ENCODE measurements at regions not wholly inside any gene's neighbourhood (a gene's known extent, or its start where the extent isn't known, plus 50 kb on each side); places are given as distances from the start of the nearest gene placed in this dataset.
A peak's percentile ranks its signal among the peaks of the same experiment; 100 is the strongest.
"Not testable (repeated sequence)": the region's sequence is repeated elsewhere in the genome, so short reads cannot be mapped to it uniquely, and the experiment has no call there.

DNA sequence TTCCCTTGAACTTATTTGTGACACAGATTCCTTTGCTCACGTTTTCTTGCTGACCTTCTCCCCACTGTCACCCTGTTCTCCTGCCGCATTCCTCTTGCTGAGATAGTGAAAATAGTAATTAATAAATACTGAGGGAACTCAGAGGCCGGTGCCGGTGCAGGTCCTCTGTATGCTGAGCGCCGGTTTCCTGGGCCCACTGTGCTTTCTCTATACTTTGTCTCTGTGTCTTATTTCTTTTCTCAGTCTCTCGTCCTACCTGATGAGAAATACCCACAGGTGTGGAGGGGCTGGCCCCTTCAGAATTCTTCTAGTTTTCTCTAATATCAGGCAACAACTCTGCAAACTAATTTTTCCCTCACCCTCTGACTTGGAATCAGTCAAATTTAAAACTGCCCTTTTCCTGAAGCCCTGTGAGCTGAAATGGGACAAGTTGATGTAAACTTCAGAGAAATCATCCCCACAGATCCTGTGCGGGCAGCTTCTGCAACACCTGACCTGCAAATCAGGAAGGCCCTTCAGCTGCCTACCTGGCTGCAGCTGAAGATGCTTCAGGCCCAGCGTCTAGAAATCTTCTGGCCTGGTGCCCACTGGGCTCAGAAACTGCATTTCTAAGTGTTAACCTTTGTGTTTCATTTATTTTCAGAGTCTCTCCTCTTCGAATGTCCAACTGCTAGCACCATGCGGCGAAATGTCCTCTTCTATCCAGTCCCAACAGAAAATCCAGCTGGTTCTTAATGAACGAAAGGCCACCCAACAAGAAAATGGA lies 149.7 kb downstream of the TMEM121 start:
- DNase-seq (ENCODE audit: low read depth in 1 of 2, low spot score in 1 of 2): not testable (repeated sequence)

DNA sequence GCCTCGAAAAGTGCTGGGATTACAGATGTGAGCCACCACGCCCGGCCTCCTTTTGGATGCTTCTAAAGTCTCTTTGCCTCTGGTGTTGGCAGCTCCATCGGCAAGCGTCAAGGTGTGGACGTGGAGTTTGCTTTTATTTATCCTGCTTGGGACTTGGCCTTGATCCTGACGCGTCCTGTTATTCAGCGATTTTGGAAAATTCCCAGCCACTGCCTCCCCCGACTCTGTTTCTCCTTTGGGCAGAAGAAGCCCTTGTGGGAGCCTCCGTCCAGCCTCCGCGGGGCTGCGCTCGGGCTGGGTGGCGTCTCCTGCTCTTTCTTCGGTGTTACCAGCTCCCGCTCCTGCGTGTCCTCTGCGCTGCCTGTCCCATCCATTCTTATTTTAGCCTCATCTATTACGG lies 151.7 kb downstream of the TMEM121 start:
- not testable (repeated sequence) for DNase-seq (ENCODE audit: low read depth in 1 of 2, low spot score in 1 of 2)

GRCh38 chr14:105678996-105679958 lies 152.9 kb downstream of the TMEM121 start:
- not testable (repeated sequence) for DNase-seq (ENCODE audit: low read depth in 1 of 2, low spot score in 1 of 2)

- peak in 1 of 2 donors; percentile 35 for DNase-seq (ENCODE audit: low read depth in 1 of 2, low spot score in 1 of 2)
These were observed 153.8 kb downstream of the TMEM121 start for GRCh38 chr14:105679959-105680735.

DNA sequence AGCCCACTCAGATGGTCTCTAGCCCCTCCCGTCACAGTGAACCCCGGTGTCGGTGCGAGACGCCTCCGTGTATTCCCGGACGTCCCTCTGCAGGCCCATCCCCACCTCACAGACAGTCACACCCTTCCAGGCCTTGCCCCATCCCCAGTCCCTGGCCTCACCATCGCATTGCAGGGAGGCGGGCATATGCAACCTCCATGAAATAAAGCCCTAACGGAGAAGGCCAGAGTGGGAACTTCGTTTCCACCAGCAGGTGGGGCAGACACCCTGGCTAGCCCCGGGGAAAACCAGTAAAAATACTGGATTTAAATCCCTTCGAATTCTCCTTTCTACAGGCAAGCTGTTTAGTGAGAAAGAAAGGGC lies 154.3 kb downstream of the TMEM121 start:
- not testable (repeated sequence) for DNase-seq (ENCODE audit: low read depth in 1 of 2, low spot score in 1 of 2)

- not testable (repeated sequence) for DNase-seq (ENCODE audit: low read depth in 1 of 2, low spot score in 1 of 2)
These were observed 155.3 kb downstream of the TMEM121 start for GRCh38 chr14:105681606-105682185.

DNA sequence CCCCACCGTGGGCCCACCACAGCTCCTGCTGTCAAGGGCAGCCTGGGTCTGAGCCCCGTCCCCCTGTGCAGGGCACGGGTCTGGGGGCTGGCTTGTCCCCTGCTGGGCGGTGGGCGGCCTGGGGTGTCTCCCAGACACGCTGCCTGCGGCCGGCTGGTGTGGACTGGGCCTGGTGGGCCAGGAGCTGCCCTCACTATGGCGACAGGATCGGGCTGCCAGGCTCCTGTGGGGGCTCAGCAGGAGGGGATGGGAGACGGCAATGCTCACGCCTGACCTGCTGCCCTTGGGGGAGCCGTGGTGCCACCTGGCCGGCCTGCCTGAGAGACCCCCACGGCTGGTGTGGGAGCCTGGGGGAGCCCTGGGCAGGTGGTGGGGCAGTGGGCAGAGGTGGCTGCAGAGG lies 156.1 kb downstream of the TMEM121 start:
- DNase-seq (ENCODE audit: low read depth in 1 of 2, low spot score in 1 of 2): not testable (repeated sequence)

DNA sequence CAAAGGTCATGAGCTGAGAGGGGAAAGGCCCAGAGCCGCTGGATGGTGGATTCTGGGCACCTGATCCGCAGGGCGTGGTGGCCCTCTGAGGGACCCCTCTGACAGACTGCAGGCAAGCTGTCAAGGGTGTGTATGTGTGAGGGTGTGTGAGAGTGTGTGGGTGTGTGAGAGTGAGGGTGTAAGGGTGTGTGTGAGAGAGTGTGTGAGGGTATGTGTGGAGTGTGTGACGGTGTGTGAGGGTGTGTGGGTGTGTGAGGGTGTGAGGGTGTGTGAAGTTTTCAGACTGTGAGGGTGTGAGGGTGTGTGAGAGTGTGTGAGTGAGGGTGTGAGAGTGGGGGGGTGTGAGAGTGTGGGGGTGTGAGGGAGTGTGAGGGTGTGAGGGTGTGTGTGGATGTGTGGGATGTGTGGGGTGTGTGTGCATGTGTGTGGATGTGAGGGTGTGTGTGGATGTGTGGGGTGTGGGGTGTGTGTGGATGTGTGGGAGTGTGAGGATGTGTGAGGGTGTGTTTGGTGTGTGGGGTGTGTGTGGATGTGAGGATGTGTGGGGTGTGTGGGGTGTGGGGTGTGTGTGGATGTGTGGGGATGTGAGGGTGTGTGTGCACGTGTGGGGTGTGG lies 156.7 kb downstream of the TMEM121 start:
- DNase-seq (ENCODE audit: low read depth in 1 of 2, low spot score in 1 of 2): no peak

DNA sequence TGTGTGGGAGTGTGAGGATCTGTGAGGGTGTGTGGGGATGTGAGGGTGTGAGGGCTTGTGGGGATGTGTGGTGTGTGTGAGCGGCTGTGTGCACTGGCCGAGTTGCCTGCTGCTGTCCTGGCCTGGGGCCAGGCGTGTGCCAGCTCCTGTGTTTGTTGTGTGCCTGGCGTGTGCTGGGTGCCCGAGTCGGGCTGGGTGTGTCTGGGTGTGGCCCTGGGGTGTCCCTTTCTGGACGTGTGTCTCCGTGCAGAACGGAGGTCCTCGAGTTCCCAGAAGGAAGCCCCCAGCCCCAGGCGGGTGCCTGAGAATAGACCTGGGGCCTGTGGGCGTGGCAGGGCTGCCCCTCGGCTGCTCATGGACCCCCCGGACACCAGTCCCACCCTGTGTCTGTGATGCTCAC lies 157.7 kb downstream of the TMEM121 start:
- DNase-seq (ENCODE audit: low read depth in 1 of 2, low spot score in 1 of 2): not testable (repeated sequence)

DNA sequence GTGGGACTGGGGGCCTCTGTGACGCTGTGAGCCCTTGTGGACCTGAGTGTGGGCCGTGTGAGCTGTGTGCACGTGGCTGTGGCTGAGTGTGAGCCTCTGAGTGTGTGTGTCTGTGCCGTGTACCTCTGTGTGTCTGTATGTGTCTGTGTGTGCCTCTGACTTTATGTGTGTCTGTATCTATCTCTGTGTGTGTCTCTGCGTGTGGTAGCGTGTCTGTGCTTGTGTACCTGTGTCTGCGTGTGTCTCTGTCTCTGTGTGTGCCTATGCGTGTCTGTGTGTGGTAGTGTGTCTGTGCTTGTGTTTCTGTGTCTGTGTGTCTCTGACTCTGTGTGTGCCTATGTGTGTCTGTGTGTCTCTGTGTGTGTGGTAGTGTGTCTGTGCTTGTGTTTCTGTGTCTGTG lies 158.2 kb downstream of the TMEM121 start:
- not testable (repeated sequence) for DNase-seq (ENCODE audit: low read depth in 1 of 2, low spot score in 1 of 2)

DNA sequence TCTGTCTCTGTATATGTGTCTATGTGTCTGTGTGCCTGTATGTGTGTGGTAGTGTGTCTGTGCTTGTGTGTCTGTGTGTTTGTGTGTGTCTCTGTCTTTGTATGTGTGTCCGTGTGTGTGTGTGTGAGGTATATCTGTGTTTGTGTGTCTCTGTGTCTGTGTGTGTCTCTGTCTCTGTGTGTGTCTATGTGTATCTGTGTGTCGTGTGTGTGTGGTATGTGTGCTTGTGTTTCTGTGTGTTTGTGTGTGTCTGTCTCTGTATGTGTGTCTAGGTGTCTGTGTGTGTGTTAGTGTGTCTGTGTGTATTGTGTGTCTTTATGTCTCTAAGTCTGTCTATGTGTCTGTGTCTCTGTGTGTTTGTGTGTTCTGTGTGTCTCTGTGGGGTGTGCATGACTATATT lies 158.6 kb downstream of the TMEM121 start:
- DNase-seq (ENCODE audit: low read depth in 1 of 2, low spot score in 1 of 2): no peak

DNA sequence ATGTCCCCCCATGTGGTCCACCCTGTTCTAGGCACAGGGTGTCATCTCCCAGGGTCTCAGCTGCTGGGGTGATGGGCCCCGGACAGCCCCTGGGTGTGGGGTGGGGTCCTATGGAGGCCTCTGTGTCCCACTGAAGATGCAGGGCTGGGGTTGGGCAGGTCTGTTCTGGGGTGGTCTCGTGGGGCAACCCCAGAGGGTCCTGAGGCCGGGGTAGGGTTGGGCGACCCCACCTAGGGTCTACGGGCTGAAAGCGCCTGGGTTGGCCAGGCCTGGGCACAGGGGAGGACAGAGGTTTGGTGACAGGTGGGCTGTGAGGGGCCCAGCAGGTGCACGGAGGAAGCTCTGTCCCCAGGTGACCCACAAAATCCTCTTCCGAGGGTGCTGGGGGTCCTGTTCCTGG lies 159.2 kb downstream of the TMEM121 start:
- DNase-seq (ENCODE audit: low read depth in 1 of 2, low spot score in 1 of 2): not testable (repeated sequence)

DNA sequence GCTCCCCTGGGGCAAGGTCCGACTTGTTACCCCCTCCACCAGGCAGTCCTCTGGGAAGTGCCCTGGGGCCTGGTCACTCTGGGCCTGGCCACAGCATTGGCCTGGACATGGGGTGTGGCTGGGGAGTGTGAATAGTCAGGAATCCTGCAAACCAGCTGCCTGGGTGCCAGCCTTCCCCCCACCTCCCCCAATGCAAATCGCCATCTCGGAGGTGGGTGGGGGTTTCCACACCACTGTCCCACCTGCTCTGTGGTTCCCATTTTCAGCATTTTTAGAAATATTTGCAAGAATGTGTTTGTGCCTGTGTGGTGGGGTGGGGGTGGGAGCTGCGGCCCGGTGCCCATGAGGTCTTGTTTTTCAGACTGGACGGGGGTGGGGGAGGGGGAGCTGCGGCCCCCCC lies 159.7 kb downstream of the TMEM121 start:
- not testable (repeated sequence) for DNase-seq (ENCODE audit: low read depth in 1 of 2, low spot score in 1 of 2)

- DNase-seq (ENCODE audit: low read depth in 1 of 2, low spot score in 1 of 2): not testable (repeated sequence)
These were observed 160.2 kb downstream of the TMEM121 start for GRCh38 chr14:105686462-105687170.

- DNase-seq (ENCODE audit: low read depth in 1 of 2, low spot score in 1 of 2): not testable (repeated sequence)
These were observed 161.0 kb downstream of the TMEM121 start for GRCh38 chr14:105687171-105688022.

DNA sequence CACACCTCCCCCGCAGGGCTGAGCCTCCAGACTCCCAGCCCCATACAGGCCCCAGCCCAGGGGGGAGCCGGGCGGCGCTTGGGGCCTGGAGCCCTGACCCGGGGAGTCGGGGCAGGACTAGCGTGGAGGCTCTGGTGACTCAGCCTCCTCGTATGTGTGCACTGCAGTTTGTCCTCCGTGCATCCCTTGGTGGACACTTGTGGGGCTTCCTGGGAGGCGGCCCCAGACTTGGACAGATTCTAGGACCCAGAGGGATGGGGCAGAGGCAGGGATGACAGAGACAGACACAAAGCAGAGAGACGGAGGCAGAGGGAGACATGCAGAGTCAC lies 161.6 kb downstream of the TMEM121 start:
- not testable (repeated sequence) for DNase-seq (ENCODE audit: low read depth in 1 of 2, low spot score in 1 of 2)

GRCh38 chr14:105688664-105689221 lies 162.4 kb downstream of the TMEM121 start:
- DNase-seq (ENCODE audit: low read depth in 1 of 2, low spot score in 1 of 2): not testable (repeated sequence)

- no peak for DNase-seq (ENCODE audit: low read depth in 1 of 2, low spot score in 1 of 2)
These were observed 163.3 kb downstream of the TMEM121 start for GRCh38 chr14:105689722-105690121.

DNA sequence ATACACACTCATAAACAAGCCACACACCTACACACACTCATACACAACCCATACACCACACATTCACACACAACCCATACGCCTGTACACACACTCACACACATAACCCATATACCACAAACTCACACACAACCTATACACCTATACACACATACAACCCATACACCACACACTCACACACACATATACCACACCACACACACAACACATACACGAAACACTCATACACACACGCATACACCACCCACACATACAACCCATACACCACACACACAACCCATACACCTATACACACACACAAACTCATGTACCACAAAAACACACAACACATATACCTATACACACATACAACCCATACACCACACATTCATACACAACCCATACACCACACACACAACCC lies 164.3 kb downstream of the TMEM121 start:
- DNase-seq (ENCODE audit: low read depth in 1 of 2, low spot score in 1 of 2): no peak
